ENCODE measurements at regions not wholly inside any gene's neighbourhood (a gene's known extent, or its start where the extent isn't known, plus 50 kb on each side); places are given as distances from the start of the nearest gene placed in this dataset.

- TF ChIP-seq, protein P1, sequence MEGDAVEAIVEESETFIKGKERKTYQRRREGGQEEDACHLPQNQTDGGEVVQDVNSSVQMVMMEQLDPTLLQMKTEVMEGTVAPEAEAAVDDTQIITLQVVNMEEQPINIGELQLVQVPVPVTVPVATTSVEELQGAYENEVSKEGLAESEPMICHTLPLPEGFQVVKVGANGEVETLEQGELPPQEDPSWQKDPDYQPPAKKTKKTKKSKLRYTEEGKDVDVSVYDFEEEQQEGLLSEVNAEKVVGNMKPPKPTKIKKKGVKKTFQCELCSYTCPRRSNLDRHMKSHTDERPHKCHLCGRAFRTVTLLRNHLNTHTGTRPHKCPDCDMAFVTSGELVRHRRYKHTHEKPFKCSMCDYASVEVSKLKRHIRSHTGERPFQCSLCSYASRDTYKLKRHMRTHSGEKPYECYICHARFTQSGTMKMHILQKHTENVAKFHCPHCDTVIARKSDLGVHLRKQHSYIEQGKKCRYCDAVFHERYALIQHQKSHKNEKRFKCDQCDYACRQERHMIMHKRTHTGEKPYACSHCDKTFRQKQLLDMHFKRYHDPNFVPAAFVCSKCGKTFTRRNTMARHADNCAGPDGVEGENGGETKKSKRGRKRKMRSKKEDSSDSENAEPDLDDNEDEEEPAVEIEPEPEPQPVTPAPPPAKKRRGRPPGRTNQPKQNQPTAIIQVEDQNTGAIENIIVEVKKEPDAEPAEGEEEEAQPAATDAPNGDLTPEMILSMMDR (conservative IDR thresholded peaks at IDR 0.05): no peak
- TF ChIP-seq EZH2 (IDR thresholded peaks at IDR 0.05; ENCODE audit: low read depth): no peak
Measured at GRCh38 chrX:69285401-69285877, 120.2 kb upstream of the PJA1 start.

Data from PC-9 (cell line).